ENCODE measurements at regions not wholly inside any gene's neighbourhood (a gene's known extent, or its start where the extent isn't known, plus 50 kb on each side); places are given as distances from the start of the nearest gene placed in this dataset.

DNA sequence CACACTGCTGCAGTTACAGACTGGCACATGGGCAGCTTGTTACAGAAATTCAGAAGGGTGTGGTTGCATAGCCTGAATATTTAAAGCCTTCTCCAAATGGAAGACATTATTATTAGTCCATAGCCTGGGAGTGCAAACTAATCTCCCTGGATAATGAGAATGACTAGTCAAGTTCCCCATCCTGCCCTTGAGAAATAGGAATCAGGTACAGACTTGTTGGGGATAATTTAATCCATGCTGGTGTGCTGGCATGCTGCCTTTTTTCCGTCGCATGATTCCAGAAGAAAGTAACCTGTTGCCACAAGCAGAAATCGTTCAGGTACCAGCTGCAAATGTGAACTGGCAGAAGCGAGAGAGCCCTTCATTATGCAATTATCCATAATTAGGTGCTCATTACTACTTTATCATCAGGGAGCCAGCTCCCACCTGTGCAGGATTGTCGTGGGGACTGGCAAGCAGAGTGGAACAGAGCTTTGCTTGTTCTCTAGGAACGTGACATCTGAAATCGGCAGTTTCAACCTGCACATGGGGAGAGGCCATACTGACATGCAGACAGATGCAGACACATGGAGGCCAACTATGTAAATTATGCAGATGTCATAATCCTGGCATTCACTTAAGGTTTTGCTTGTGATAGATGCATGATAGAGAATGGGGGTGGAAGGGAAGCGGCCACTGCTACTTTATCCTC lies 419.4 kb downstream of the PMP22 start:
- Mint-ChIP-seq H3K4me3 (ENCODE audit: unreplicated experiment) (no peak overlapping the region), H3K36me3 (ENCODE audit: insufficient read depth, unreplicated experiment) (no peaks in the 10 kb centered on the region), H3K27ac (ENCODE audit: unreplicated experiment) (no peak overlapping the region), H3K9me3 (ENCODE audit: unreplicated experiment) (no peaks in the 10 kb centered on the region), H3K27me3 (ENCODE audit: insufficient read depth, unreplicated experiment) (peaks cover 3% of the 10 kb centered on the region), H3K4me1 (ENCODE audit: low read depth, unreplicated experiment) (no peaks in the 10 kb centered on the region)
- no peak overlapping the region for H3K4me3 ChIP-seq (ENCODE audit: low read depth, low read length)
- DNase-seq = no peak
- POLR2A ChIA-PET = no interaction called here
- TF ChIP-seq, protein P1, sequence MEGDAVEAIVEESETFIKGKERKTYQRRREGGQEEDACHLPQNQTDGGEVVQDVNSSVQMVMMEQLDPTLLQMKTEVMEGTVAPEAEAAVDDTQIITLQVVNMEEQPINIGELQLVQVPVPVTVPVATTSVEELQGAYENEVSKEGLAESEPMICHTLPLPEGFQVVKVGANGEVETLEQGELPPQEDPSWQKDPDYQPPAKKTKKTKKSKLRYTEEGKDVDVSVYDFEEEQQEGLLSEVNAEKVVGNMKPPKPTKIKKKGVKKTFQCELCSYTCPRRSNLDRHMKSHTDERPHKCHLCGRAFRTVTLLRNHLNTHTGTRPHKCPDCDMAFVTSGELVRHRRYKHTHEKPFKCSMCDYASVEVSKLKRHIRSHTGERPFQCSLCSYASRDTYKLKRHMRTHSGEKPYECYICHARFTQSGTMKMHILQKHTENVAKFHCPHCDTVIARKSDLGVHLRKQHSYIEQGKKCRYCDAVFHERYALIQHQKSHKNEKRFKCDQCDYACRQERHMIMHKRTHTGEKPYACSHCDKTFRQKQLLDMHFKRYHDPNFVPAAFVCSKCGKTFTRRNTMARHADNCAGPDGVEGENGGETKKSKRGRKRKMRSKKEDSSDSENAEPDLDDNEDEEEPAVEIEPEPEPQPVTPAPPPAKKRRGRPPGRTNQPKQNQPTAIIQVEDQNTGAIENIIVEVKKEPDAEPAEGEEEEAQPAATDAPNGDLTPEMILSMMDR (IDR thresholded peaks at IDR 0.05; ENCODE audit: insufficient read depth in 1 of 2, low read depth in 1 of 2, low read length in 1 of 2, severe bottlenecking in 1 of 2, unreplicated experiment in 1 of 2) = no peak
- no TSS peak for BruUV-seq (replicated peaks)
- H3K9me3 ChIP-seq = no peaks in the 10 kb centered on the region
- no peaks in the 10 kb centered on the region for H3K4me1 ChIP-seq
- no peaks in the 10 kb centered on the region for H3K36me3 ChIP-seq (ENCODE audit: control insufficient read depth, insufficient read depth, low read length)
- intact Hi-C loops (cut with micrococcal nuclease; ENCODE audit: unreplicated experiment) = no loop called here
- CTCF ChIA-PET = no interaction called here
- no peaks in the 10 kb centered on the region for H3K27me3 ChIP-seq (replicated peaks; ENCODE audit: control insufficient read depth, insufficient read depth, low read length)

DNA sequence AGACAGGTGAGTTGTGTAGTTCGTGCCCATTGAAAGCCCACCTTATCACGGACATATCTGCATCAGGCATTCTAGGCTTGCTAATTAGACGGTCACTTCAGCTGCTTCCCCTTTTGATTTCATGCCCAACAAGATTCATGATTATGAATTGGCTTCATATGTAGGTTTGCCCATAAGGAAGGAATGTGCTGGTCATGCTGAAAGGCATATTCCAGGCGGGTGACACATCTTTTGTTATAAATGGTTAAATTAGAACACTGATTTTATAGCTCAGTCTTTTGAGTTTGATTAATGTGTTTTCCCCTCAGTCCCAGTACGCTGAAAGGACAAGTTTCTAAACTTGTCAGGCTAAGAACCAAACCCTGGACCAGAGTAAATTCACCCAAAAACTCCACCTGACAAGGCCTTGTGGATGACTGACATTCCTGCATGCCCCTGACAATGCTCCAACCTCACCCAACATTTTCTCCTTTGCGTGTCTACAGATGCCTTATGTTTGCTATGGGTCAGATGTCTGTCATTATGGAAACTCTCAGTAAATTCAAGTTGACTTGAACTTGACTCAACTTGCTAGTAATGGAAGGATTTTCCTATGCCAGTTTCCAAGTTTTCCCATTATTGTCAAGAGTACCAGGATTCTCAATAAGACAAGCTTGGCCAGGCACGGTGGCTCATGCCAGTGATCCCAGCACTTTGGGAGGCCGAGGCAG lies 421.9 kb downstream of the PMP22 start:
- Histone ChIP-seq H3K4me3 (ENCODE audit: low read depth, low read length) (no peak overlapping the region), H3K9me3 (no peaks in the 10 kb centered on the region), H3K4me1 (no peaks in the 10 kb centered on the region), H3K36me3 (ENCODE audit: control insufficient read depth, insufficient read depth, low read length) (no peaks in the 10 kb centered on the region), H3K27me3 (replicated peaks; ENCODE audit: control insufficient read depth, insufficient read depth, low read length) (no peaks in the 10 kb centered on the region)
- BruUV-seq (replicated peaks) = no TSS peak
- no peaks in the 10 kb centered on the region for H3K36me3 Mint-ChIP-seq (ENCODE audit: insufficient read depth, unreplicated experiment)
- H3K27ac Mint-ChIP-seq (ENCODE audit: unreplicated experiment) = no peak overlapping the region
- ChIA-PET POLR2A (no interaction called here), CTCF (no interaction called here)
- H3K27me3 Mint-ChIP-seq (ENCODE audit: insufficient read depth, unreplicated experiment) = peaks cover 3% of the 10 kb centered on the region
- no peak overlapping the region for H3K4me3 Mint-ChIP-seq (ENCODE audit: unreplicated experiment)
- no peaks in the 10 kb centered on the region for H3K4me1 Mint-ChIP-seq (ENCODE audit: low read depth, unreplicated experiment)
- TF ChIP-seq, protein P1 (IDR thresholded peaks at IDR 0.05; ENCODE audit: insufficient read depth in 1 of 2, low read depth in 1 of 2, low read length in 1 of 2, severe bottlenecking in 1 of 2, unreplicated experiment in 1 of 2) = no peak
- intact Hi-C loops (cut with micrococcal nuclease; ENCODE audit: unreplicated experiment) = no loop called here
- H3K9me3 Mint-ChIP-seq (ENCODE audit: unreplicated experiment) = no peaks in the 10 kb centered on the region
- DNase-seq = no peak

DNA sequence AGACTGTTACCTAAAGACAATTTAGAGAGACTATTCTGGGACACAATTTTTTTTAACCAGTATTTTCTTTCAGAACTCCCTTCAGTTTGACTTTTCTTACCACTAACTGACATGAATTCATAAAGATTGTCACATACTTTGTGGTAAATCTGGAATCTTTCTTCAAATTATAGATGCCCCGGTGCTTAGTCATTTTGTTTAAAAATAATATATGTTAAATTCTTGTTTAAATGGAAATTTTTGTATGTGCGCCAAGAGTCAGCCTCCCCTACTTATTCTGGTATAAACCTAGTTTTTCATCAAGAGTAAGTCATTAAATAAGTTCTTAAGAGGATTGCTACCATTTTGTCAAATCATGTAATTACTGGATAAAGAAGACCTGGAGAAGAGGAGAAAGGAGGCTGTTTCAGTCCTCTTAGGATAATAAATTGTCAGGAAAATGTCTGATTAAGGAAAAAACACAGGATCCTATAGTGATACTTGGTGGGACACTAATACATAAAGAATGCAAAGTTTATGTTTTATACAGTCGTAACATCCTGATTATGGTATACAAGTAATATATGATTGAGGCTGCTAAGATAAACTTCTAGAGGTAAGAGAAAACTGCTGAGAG lies 424.4 kb downstream of the PMP22 start:
- no peak overlapping the region for H3K27ac Mint-ChIP-seq (ENCODE audit: unreplicated experiment)
- DNase-seq = no peak
- Histone ChIP-seq H3K36me3 (ENCODE audit: control insufficient read depth, insufficient read depth, low read length) (no peaks in the 10 kb centered on the region), H3K9me3 (no peaks in the 10 kb centered on the region), H3K4me1 (no peaks in the 10 kb centered on the region), H3K4me3 (ENCODE audit: low read depth, low read length) (no peak overlapping the region), H3K27me3 (replicated peaks; ENCODE audit: control insufficient read depth, insufficient read depth, low read length) (no peaks in the 10 kb centered on the region)
- ChIA-PET POLR2A (no interaction called here), CTCF (no interaction called here)
- no peaks in the 10 kb centered on the region for H3K36me3 Mint-ChIP-seq (ENCODE audit: insufficient read depth, unreplicated experiment)
- no peak overlapping the region for H3K4me3 Mint-ChIP-seq (ENCODE audit: unreplicated experiment)
- H3K9me3 Mint-ChIP-seq (ENCODE audit: unreplicated experiment) = no peaks in the 10 kb centered on the region
- H3K4me1 Mint-ChIP-seq (ENCODE audit: low read depth, unreplicated experiment) = no peaks in the 10 kb centered on the region
- intact Hi-C loops (cut with micrococcal nuclease; ENCODE audit: unreplicated experiment) = no loop called here
- TF ChIP-seq, protein P1 (IDR thresholded peaks at IDR 0.05; ENCODE audit: insufficient read depth in 1 of 2, low read depth in 1 of 2, low read length in 1 of 2, severe bottlenecking in 1 of 2, unreplicated experiment in 1 of 2) = no peak
- H3K27me3 Mint-ChIP-seq (ENCODE audit: insufficient read depth, unreplicated experiment) = peaks cover 3% of the 10 kb centered on the region
- BruUV-seq (replicated peaks) = no TSS peak

All from Caco-2 (cell line).